Esophagus squamous epithelium (tissue), 4 donors: ENCODE measurements at regions not wholly inside any gene's neighbourhood (a gene's known extent, or its start where the extent isn't known, plus 50 kb on each side); places are given as distances from the start of the nearest gene placed in this dataset.

Source experiments
- POLR2A ChIP-seq, 4 donors: fragments of 450-650 bp; IDR thresholded peaks; one replicate each; pipeline ENCODE4 v1.6.1; 2017; ENCODE audit warnings: antibody characterized with exemption in 4 of 4, mild to moderate bottlenecking in 4 of 4, moderate library complexity in 3 of 4
- TF ChIP-seq, protein P1 (sequence below), 6 experiments: fragments of 450-650 bp in 4 of 6; fragments of 200-600 bp in 2 of 6; sonication (generic) in 2 of 6; IDR thresholded peaks; one replicate each; pipeline ENCODE4 v1.5.1; 2016 to 2019; ENCODE audit warnings: antibody characterized with exemption in 6 of 6, mild to moderate bottlenecking in 4 of 6, moderate library complexity in 4 of 6

- TF ChIP-seq, protein P1, sequence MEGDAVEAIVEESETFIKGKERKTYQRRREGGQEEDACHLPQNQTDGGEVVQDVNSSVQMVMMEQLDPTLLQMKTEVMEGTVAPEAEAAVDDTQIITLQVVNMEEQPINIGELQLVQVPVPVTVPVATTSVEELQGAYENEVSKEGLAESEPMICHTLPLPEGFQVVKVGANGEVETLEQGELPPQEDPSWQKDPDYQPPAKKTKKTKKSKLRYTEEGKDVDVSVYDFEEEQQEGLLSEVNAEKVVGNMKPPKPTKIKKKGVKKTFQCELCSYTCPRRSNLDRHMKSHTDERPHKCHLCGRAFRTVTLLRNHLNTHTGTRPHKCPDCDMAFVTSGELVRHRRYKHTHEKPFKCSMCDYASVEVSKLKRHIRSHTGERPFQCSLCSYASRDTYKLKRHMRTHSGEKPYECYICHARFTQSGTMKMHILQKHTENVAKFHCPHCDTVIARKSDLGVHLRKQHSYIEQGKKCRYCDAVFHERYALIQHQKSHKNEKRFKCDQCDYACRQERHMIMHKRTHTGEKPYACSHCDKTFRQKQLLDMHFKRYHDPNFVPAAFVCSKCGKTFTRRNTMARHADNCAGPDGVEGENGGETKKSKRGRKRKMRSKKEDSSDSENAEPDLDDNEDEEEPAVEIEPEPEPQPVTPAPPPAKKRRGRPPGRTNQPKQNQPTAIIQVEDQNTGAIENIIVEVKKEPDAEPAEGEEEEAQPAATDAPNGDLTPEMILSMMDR (IDR thresholded peaks at IDR 0.05), result no peak
- TF ChIP-seq POLR2A (IDR thresholded peaks at IDR 0.05), result no peak
Observed at GRCh38 chr5:67577424-67577823, 380.8 kb upstream of the CD180 start.
